Transverse colon (tissue), 3 donors: ENCODE measurements at regions not wholly inside any gene's neighbourhood (a gene's known extent, or its start where the extent isn't known, plus 50 kb on each side); places are given as distances from the start of the nearest gene placed in this dataset.

Source experiments
- EP300 ChIP-seq: sonication (generic); formaldehyde crosslinking; IDR thresholded peaks from one replicate; pipeline ENCODE4 v1.6.1; 2017; ENCODE audit warnings: antibody characterized with exemption, low read depth
- POLR2A ChIP-seq: fragments of 450-650 bp; IDR thresholded peaks from one replicate; pipeline ENCODE4 v1.6.1; 2016; ENCODE audit warnings: antibody characterized with exemption, mild to moderate bottlenecking, moderate library complexity
- TF ChIP-seq, protein P1 (sequence below), 5 experiments: fragments of 200-600 bp in 3 of 5; fragments of 450-650 bp in 2 of 5; sonication (generic) in 3 of 5; IDR thresholded peaks; 1 replicate in 2 of 5; 2 replicates in 3 of 5; pipeline ENCODE4 v1.5.1; 2016 to 2017; ENCODE audit warnings: antibody characterized with exemption in 5 of 5, inconsistent platforms in 3 of 5, mild to moderate bottlenecking in 2 of 5, moderate library complexity in 1 of 5

DNA sequence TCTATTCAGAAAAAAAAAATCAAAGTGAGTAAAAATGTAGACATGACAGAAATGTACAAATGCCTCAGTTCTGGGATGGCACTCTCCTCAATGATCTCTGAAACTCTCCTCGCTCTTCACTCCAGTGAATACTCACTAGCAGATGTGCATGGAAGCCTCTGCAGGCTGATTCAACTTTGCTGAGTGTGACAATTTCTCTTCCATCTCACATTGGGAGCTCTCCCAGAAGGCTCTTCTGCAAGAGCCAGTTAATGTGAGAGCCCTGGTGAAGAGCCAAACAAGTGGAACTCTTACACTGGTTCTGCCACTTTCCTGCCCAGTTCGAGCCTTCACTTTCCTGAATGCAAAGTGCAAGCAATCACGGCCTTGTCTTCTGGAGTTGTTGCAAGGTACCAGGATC, 147.1 kb upstream of the IRX6 start:
- TF ChIP-seq, protein P1, sequence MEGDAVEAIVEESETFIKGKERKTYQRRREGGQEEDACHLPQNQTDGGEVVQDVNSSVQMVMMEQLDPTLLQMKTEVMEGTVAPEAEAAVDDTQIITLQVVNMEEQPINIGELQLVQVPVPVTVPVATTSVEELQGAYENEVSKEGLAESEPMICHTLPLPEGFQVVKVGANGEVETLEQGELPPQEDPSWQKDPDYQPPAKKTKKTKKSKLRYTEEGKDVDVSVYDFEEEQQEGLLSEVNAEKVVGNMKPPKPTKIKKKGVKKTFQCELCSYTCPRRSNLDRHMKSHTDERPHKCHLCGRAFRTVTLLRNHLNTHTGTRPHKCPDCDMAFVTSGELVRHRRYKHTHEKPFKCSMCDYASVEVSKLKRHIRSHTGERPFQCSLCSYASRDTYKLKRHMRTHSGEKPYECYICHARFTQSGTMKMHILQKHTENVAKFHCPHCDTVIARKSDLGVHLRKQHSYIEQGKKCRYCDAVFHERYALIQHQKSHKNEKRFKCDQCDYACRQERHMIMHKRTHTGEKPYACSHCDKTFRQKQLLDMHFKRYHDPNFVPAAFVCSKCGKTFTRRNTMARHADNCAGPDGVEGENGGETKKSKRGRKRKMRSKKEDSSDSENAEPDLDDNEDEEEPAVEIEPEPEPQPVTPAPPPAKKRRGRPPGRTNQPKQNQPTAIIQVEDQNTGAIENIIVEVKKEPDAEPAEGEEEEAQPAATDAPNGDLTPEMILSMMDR (IDR thresholded peaks at IDR 0.05) = no peak
- TF ChIP-seq POLR2A (no peak), EP300 (no peak)
